Psoas muscle (tissue), 7 donors: ENCODE measurements at regions not wholly inside any gene's neighbourhood (a gene's known extent, or its start where the extent isn't known, plus 50 kb on each side); places are given as distances from the start of the nearest gene placed in this dataset.

ENCODE experiments used
- ATAC-seq, 4 donors: fragments of 200-7000 bp; cut with Tn5 transposase; one replicate each; pipeline ENCODE4 v1.9.1; 2020; ENCODE audit warnings: moderate library complexity in 3 of 4, mild to moderate bottlenecking in 2 of 4
- DNase-seq, 2 donors: peaks; one replicate each; pipeline ENCODE4 v3.0.0-alpha.2; 2020
- H3K27ac ChIP-seq: fragments of 200-600 bp; one replicate; pipeline ENCODE4 v1.8.0; 2022
- H3K27me3 ChIP-seq, 3 donors: fragments of 200-600 bp in 1 of 3; one replicate each; pipeline versions ENCODE4 v1.6.1 to v1.8.0; 2013 to 2022; ENCODE audit warnings: low read length in 2 of 3, mild to moderate bottlenecking in 2 of 3, moderate library complexity in 1 of 3; ENCODE audit not compliant: insufficient read depth in 3 of 3
- H3K36me3 ChIP-seq, 2 donors: fragments of 200-600 bp in 1 of 2; one replicate each; pipeline versions ENCODE4 v1.6.1 to v1.8.0; 2013 to 2022; ENCODE audit warnings: low read depth in 1 of 2, mild to moderate bottlenecking in 1 of 2, moderate library complexity in 1 of 2; ENCODE audit not compliant: insufficient read depth in 1 of 2
- H3K4me1 ChIP-seq: fragments of 200-600 bp; one replicate; pipeline ENCODE4 v1.8.0; 2022
- H3K4me3 ChIP-seq: fragments of 200-600 bp; one replicate; pipeline ENCODE4 v1.8.0; 2022; ENCODE audit warnings: mild to moderate bottlenecking
- H3K9me3 ChIP-seq: fragments of 200-600 bp; one replicate; pipeline ENCODE4 v1.8.0; 2022
- WGBS, 3 donors: extraction: QIAGEN DNeasy Blood & Tissue Kit; methylation state at CpG; one replicate each; pipeline versions ENCODE4 v1.1.6 to v1.1.7; 2013; 5-methylcytosine and 5-hydroxymethylcytosine counted together
- intact Hi-C, 2 donors: fragments of 100-400 bp; cut with DNase I; formaldehyde crosslinking; loops; one replicate each; pipeline versions ENCODE4 v1.11.0 to v1.14.2; 2022
- TF ChIP-seq, protein P1 (sequence below): fragments of 200-600 bp; IDR thresholded peaks from one replicate; pipeline ENCODE4 v1.8.0; 2022; ENCODE audit warnings: antibody characterized with exemption
- donor health status: healthy with polysubstance abuse.
- donor health status: DM: no; HTN: no; CAD: no; lungs with moderate emphysema.
- donor health status: Bipolar disorder and iron deficiency.
- donor health status: healthy.
- donor health status: DM: yes; HTN: yes; CAD: no.
- donor health status: DM: no; HTN: no; CAD: no.
- donor health status: DM: yes; HTN: yes; CAD: no.

DNA sequence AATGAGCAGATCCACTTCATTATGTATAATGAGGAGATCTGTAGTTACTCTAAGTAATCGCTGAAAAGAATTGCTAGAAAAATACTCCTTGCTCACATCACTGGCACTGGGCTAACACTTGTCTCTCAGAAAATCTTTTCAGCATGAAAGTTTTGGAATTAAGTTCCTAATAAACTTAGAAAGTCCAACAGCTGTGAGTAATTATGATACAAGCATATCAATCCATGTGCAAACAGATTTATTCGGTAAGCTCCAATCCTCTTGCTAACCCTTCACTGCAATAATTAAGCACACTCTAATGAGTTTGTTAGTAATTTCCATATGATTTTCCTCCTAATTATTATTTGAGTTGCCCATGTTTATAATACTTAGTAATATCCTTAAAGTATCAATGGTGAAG lies 652.6 kb upstream of the WWC1 start:
- Histone ChIP-seq H3K27me3 (no peaks in the 10 kb centered on the region), H3K36me3 (no peaks in the 10 kb centered on the region), H3K9me3 (no peaks in the 10 kb centered on the region), H3K27ac (no peak overlapping the region), H3K4me1 (no peaks in the 10 kb centered on the region), H3K4me3 (no peak overlapping the region)
- intact Hi-C loops: no loop called here
- 31 to 46% (median 34%) methylated on average over 2 of the region's 2 CpGs for WGBS, 3 donors
- no peak for ATAC-seq
- TF ChIP-seq, protein P1, sequence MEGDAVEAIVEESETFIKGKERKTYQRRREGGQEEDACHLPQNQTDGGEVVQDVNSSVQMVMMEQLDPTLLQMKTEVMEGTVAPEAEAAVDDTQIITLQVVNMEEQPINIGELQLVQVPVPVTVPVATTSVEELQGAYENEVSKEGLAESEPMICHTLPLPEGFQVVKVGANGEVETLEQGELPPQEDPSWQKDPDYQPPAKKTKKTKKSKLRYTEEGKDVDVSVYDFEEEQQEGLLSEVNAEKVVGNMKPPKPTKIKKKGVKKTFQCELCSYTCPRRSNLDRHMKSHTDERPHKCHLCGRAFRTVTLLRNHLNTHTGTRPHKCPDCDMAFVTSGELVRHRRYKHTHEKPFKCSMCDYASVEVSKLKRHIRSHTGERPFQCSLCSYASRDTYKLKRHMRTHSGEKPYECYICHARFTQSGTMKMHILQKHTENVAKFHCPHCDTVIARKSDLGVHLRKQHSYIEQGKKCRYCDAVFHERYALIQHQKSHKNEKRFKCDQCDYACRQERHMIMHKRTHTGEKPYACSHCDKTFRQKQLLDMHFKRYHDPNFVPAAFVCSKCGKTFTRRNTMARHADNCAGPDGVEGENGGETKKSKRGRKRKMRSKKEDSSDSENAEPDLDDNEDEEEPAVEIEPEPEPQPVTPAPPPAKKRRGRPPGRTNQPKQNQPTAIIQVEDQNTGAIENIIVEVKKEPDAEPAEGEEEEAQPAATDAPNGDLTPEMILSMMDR: no peak
- DNase-seq: no peak

DNA sequence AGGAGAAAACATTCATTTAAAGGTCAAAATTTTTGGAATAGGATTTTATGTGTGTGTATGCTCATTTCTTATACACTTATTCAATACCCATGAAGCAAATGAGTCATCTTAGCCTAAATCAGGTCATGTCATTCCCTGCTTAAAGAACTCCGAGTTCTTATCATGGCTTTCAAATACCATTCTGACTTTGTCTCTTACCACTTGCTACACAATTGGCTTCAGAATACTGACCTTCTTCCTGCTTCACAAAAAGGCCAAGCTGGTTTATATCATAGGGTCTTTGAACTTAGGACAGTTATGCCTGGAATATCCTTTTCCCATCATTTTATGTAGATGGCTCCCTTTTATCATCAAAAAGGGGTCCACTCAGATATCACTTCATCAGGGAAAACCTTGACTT lies 652.2 kb upstream of the WWC1 start:
- TF ChIP-seq, protein P1: no peak
- intact Hi-C loops: no loop called here
- DNase-seq (no peak), ATAC-seq (no peak)
- 36 to 42% (median 40%) methylated on average over 1 of the region's 1 CpG for WGBS, 3 donors
- Histone ChIP-seq H3K4me1 (no peaks in the 10 kb centered on the region), H3K27ac (no peak overlapping the region), H3K4me3 (no peak overlapping the region), H3K27me3 (no peaks in the 10 kb centered on the region), H3K36me3 (no peaks in the 10 kb centered on the region), H3K9me3 (no peaks in the 10 kb centered on the region)

DNA sequence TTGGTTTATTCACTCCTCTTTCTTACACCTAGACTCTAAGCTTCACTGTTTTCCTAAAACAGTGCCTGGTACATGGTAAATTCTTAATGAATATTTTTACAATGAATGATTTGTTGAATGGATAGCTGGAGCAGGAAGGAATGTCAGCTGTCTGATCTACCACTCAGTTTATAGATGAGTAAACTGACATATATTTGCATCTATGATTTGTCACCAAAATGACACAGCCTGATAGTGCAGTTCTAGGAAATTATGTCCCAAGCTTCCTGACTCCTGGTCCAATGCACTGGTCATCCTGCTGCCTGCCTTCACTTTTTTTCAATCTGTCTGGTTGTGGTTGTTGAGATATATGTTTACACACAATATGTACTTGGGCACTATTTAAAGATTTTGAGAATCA lies 651.7 kb upstream of the WWC1 start:
- TF ChIP-seq, protein P1: no peak
- Histone ChIP-seq H3K9me3 (no peaks in the 10 kb centered on the region), H3K4me1 (no peaks in the 10 kb centered on the region), H3K4me3 (no peak overlapping the region), H3K36me3 (no peaks in the 10 kb centered on the region), H3K27me3 (no peaks in the 10 kb centered on the region), H3K27ac (no peak overlapping the region)
- ATAC-seq (no peak), DNase-seq (no peak)
- intact Hi-C loops: no loop called here

DNA sequence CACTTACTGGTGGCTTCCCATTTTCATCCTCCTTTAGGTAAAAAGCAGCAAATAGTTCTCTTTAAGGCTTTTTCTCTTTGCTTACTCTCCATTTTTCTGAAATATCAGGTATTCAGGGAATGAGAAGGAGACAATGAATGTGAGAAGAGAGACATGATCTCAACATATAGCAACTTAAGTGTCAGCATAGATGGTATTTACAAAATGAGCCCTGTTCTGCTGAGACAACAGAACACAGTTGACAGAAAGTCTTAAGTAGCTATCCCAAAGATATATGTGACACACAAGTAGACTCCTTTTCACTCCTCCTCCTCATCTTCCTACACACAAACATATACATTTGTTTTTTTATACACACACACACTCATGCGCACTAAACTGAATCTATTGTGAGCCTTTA lies 649.3 kb upstream of the WWC1 start:
- H3K27ac ChIP-seq: no peak overlapping the region
- ATAC-seq: no peak
- no peak for DNase-seq
- H3K27me3 ChIP-seq: no peaks in the 10 kb centered on the region
- intact Hi-C loops: no loop called here
- no peaks in the 10 kb centered on the region for H3K36me3 ChIP-seq
- H3K9me3 ChIP-seq: no peaks in the 10 kb centered on the region
- WGBS, 3 donors: 95 to 98% (median 96%) methylated on average over 1 of the region's 1 CpG
- TF ChIP-seq, protein P1: no peak
- no peak overlapping the region for H3K4me3 ChIP-seq
- no peaks in the 10 kb centered on the region for H3K4me1 ChIP-seq

DNA sequence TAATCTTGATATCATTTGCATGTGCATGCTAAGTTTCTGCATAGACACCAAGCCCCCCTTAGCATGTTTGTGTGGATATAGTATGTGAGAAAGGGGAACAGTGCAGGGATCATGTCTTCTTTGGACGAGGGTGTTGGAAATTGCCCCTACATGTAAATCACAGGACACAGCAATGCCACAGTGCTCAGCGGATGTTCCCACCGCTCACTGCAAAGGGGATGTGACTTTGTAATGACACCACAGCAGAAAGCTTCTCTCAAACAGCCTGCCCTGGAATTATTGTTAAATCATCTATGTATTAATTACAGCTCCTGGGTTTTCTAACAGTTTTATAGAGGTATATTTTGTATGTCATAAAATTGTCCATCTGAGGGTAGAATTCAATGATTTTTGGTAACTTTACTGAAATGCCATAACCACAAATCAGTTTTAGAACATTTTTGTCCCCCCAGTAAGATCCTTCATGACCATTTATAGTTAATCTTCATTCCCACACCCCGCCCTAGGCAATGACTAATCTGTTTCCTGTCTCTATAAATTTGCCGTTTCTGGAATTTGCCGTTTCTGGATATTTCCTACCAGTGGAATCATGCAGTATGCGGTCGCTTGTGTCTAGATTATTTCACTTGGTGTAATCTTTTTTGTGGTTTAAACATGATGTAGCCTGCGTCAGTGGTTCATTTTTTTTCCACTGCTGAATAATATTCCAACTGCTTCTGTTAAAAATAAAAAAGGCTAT lies 648.5 kb upstream of the WWC1 start:
- ATAC-seq (no peak), DNase-seq (no peak)
- H3K27ac ChIP-seq: no peak overlapping the region
- H3K27me3 ChIP-seq: no peaks in the 10 kb centered on the region
- TF ChIP-seq, protein P1: no peak
- 45 to 50% (median 49%) methylated on average over 9 of the region's 9 CpGs for WGBS, 3 donors
- H3K9me3 ChIP-seq: no peaks in the 10 kb centered on the region
- intact Hi-C loops: no loop called here
- no peaks in the 10 kb centered on the region for H3K4me1 ChIP-seq
- no peaks in the 10 kb centered on the region for H3K36me3 ChIP-seq
- no peak overlapping the region for H3K4me3 ChIP-seq
